HG02763 (cell line): ENCODE measurements at regions not wholly inside any gene's neighbourhood (a gene's known extent, or its start where the extent isn't known, plus 50 kb on each side); places are given as distances from the start of the nearest gene placed in this dataset.
A peak's percentile ranks its signal among the peaks of the same experiment; 100 is the strongest.

Experiments
- ATAC-seq: cut with Tn5 transposase; IDR thresholded peaks from one replicate; pipeline ENCODE4 v1.9.1; 2021; ENCODE audit warnings: mild to moderate bottlenecking, moderate library complexity; ENCODE audit not compliant: unreplicated experiment

DNA sequence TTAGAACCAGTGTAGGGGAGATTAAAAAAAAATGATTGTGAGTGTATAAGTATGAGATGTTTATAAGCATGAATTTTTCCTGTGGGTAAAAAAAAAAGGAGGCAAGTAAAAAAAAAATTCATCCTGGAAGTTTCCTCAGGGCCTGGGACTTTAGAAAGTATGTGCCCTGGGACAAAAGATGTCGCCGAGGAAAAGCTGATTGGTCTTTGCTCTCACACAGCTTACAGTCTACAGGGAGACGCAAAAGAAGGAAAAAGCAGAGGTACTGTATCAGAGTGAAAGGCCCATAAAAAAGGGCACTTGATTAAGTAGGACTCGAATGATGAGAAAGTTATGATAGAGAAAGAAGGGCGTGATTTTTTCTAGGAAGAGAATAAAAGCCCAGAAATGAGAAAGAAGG is 501.4 kb upstream of the MEF2C start:
- no peak for ATAC-seq

DNA sequence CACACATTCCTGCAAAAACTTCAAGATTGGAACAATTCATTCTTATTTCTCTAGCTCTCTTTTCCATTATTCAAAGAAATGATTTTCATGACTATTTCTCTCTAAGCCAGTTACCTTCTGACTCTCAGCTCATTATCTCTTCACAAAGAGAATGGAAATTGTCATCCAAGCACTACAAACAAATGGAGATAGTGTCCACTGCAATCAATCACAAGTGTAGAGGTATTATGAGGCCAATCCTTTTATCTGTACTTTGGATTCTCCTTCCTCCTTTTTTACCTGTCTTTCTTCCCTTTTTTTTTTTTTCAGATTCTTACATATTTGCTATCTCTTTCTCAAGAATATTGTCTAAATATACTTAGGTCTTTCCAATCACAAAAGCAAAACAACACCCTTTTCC is 497.7 kb upstream of the MEF2C start:
- no peak for ATAC-seq

DNA sequence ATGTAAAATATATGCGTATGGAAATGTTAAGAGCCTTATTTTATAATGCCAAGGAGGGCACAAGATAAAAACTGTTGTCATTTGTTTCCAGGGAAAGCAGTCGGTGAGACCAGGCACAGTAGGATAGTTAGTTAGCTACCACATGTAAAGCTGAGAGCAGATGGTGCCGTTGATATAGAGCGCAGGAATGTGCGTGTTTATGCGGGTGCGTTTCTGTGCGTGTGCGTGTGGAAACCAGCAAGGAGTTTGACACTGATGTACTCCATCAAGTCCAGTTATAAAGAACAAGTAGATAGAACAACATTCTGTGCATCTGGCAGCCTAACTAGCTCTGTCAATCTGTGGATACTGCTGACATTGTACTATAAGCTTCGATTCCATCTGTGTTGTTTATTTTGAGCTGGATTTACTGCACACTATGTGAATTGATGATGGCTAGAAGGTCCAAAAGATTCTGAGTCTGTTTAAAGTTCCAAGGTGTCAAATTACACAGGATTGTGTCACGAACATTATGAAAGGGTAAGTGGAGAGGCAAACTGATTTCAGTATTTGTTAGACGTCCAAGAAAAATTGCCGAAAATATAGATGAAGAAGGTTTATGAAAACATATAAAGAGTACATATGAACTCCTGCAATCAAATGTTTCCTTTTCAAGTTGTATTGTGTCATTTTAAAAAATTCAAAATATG is 494.9 kb upstream of the MEF2C start:
- ATAC-seq, result no peak

DNA sequence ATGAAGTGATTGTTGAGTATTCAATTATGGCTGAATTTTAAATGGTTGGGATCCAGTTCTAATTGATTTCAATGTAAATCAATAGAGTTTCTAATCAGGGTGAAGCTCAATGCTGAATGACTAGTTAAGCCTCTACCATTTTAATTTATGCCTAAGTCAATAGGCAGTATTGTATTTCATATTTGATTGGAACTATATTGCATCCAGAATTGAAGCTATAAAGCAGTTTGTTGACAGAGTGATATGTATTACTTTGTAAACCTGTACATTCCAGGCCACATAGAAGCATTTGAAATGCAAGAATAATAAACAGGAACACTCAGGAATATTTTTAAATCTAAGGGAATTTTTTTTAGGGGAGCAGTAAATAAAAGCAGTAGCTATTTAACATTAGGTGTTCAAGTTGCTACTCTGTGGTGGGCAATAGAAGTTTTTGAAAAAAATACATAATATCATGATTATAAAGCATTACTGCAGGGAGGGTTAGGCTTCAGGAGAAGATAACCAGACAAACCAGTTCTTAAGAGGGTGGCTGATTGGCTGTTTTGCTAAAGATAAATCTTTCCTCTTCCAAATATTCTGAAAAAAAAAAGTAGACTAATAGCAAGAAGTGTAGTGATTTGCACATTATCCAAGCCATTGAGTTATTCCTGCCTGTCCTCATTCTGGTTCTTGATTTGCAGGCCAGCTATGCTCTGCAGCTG is 492.0 kb upstream of the MEF2C start:
- no peak for ATAC-seq

- no peak for ATAC-seq
Measured at GRCh38 chr5:89374144-89374784, 491.3 kb upstream of the MEF2C start.

GRCh38 chr5:89372176-89372575 is 489.2 kb upstream of the MEF2C start:
- ATAC-seq, result no peak

DNA sequence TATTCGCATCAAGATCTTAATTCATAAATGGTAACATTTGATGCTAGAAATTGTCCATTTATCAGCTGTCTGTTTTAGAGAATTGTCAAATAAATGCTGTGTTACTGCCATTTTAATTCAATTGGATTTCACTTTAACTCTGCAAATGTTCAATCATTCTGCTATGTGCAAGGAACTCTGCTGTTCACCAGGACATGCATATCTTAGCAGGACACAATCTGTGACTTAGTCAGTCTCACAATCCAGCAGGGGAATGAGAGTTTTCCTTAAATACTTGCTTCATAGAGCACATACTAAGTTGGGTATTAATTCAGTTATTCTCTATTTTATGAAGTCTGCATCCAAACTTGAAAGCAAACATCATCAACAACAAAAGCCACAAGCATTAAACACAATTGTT is 488.7 kb upstream of the MEF2C start:
- no peak for ATAC-seq

- ATAC-seq, result no peak
Measured at GRCh38 chr5:89359046-89359445, 476.1 kb upstream of the MEF2C start.

DNA sequence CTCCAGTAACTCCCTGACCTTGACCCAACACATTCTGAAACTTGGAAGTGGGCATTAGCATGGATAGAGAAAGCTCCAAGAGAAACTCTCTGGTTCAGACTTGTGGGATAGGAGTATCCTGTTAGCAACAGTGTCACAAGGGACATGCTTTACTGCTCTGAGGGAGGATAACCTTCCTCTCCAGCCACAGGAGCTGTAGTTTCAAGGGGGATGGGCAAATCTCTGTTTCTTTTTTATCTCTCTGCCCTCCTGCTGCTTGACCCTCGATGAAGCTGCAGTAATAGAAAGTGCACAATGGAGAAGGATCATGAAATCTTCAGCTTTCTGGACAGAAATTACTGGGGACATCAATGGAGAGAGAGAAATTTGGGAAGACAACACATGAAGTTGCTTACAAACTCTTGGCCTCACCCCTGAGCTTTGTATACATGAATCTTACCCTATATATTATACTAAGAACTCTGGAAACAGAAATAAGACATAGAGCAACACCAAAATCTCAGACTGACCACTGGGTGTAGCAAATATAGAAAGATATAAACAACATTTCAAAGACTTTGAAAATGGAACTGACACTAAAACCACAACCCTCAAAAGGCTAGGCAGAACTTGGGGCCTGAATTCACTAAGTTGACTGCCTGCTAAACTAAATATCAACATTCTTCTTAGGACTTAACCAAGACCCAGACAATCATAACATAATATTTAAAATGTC is 471.0 kb upstream of the MEF2C start:
- peak; percentile 80 for ATAC-seq

GRCh38 chr5:89351975-89352374 is 469.0 kb upstream of the MEF2C start:
- ATAC-seq, result no peak

DNA sequence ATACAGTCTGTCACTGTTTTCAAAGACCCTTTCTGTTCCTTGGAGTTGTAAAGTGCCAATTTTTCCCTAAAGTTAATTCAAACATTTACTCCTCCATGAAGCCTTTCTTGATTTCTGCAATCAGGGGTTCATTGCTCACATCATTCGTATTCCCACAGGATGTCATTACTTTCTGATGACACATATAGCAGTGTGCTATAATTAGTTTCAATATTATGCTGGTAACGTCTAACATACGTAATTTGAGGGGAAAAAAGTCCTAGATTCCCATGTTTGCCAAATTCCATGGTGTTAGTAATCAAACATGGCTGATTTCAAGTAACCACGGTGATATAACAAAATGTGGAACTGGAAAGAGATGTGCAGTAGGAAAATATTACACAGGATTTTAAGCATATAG is 468.2 kb upstream of the MEF2C start:
- ATAC-seq, result no peak

- ATAC-seq, result no peak
Measured at GRCh38 chr5:89350684-89351083, 467.7 kb upstream of the MEF2C start.

GRCh38 chr5:89349246-89349980 is 466.4 kb upstream of the MEF2C start:
- no peak for ATAC-seq

DNA sequence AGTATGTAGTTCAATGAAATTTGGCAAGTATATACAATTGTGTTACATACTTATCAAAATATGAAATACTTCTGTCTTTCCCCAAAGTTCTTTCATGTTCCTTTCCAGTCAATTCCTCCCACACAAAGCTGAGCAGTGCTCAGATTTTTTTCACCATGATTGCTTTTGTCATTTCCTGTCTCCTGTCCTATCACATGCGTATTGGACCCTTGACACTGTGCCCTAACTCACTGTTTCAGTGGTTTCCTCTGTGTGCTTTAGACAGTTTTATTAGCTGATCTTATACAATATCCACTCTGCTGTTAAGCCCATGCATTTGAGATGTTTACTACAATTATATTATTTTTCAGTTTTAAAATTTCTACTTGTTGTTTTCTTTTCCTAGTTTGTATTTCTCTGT is 463.6 kb upstream of the MEF2C start:
- ATAC-seq, result no peak

GRCh38 chr5:89343666-89344065 is 460.7 kb upstream of the MEF2C start:
- ATAC-seq, result peak; percentile 87

DNA sequence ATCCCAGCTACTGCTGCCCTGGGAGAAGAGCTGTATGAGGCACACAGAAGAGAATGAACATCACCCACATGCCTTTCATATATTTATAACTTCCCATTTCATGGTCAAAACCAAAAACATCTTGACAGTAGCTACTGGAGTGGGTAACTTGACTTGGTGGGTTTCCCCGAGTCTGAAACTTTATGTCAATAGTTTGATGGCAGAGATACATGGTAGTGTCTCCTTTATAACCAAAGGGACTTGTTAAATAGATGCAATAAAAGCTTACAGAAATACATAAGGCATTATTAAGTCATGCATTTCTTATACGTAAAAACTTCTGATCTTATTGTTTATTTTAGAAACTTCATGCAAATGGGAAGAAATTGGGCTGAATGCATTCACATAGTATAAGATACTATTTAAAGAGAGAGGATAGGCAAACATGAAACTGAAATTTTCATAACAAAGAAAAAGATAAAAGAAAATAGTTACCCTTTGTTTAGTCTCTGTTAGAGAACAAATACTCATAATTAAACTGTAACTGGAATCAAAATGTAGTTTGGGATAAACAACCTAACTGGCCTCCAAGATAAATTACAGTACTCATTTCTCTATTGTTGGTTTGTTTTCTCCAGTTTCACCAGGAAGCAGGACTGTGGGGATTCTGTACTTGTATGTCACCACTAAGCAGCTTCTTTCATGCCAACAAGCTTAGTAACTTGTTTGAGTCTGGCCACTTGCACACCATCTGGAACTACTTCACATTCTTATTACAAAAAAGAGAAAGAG is 459.3 kb upstream of the MEF2C start:
- peak; percentile 27 for ATAC-seq

DNA sequence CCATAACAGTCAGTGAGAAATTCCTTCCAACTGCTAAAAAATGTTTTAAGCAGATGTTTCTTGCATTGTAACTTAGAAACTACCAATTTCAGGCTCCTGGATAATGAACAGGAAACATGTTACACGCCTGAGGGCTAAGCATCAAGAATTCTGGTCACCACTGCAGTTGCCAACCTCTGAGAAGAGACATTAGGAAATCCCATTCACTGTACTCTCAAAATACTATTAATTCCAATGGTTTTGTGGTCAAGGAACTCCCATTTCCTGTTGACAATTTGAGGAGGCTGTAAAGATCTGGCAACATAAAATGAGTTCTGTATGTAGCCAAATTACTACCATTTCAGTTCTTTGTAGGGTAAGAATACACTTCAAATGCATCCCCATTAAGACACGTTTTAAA is 456.0 kb upstream of the MEF2C start:
- no peak for ATAC-seq

DNA sequence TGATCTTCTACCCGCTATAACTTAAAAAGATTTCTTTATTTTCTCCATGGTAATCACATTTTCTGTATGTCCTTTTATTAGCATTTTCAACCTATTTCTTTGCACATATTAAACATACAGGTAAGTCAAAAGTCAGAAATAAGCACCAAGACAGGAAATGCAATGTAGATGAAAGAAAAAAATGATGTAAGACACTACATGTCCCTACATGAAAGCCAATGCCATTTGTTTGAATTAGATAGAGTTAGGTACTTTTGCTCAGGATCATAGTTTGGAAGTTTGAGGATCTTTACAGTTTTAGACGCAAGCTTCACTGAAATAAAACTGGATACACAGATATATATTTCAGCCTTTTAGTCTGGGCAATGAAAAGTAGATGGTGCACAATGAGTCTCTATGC is 453.1 kb upstream of the MEF2C start:
- ATAC-seq, result no peak

DNA sequence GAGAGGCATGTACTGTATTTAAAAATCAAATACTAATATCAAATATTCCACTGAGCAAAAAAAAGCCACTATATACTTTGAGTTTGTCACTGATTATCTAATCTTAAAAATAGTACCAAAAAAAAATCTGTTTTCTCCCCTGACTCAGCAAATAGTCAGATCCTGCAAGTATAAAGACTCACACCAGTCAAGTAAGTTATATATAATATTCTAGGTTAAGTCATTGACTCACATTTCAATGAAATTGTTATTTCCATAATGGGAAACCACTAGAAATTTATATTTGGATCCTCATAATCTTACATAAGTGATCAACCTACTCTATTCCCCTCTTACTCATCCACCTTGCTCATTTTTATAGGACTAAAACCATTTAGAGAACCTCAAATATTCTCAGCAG is 447.2 kb upstream of the MEF2C start:
- no peak for ATAC-seq

DNA sequence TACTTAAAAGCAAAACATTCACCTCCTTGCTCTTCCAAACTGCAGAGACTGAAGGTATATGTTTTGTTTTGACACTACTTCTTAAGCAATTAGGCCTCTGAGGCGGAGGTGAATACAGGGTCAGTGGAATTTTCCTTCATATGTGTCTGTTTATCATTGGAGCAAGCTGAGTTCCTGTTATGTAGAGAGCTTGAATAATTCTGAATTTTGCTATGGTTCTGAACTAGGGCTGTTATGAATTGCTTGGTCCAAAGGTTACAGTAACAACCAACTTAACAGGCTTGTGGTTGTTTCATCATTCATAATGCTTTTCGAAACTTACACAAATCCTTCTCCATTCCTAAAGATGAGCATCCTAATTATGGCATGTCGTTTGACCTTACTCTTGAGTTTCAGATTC is 444.6 kb upstream of the MEF2C start:
- ATAC-seq, result no peak
